HepG2 (cell line): ENCODE measurements at regions not wholly inside any gene's neighbourhood (a gene's known extent, or its start where the extent isn't known, plus 50 kb on each side); places are given as distances from the start of the nearest gene placed in this dataset.

Experiments
- ATAC-seq: fragments of 200-7000 bp; cut with Tn5 transposase; 3 replicates; pipeline ENCODE4 v1.9.1; 2020; ENCODE audit warnings: mild to moderate bottlenecking, moderate library complexity
- BruUV-seq: library from RNA; stranded (reverse); fragments of 400-500 nt; replicated peaks from 2 replicates; lab custom pipeline; 2021; lab: Mats Ljungman, UMichigan
- CTCF ChIA-PET: fragments of 300-600 bp; formaldehyde crosslinking; extraction: SDS; loops from one replicate; lab custom pipeline; 2021; ENCODE audit warnings: low total read pairs, inconsistent platforms, low intra/inter-chr PET ratio; lab: Yijun Ruan, JAX
- POLR2A ChIA-PET: fragments of 350-600 bp; sonication (Branson Sonifier 250); formaldehyde crosslinking; loops from one replicate; lab custom pipeline; 2020; ENCODE audit warnings: antibody characterized with exemption, inconsistent platforms; lab: Yijun Ruan, JAX
- DNase-seq: peaks from one replicate; pipeline ENCODE4 v3.0.0-alpha.2; 2015; ENCODE audit warnings: low spot score
- FAIRE-seq: peaks from 3 replicates; lab custom pipeline; 2011; peaks lifted over from hg19 to GRCh38; lab: Jason Lieb, UNC
- H2AFZ ChIP-seq: one replicate; pipeline ENCODE4 v1.6.1; 2011; ENCODE audit warnings: low read length, inconsistent platforms
- H3K27ac ChIP-seq: fragments of 300-600 bp; 3 replicates; pipeline ENCODE4 v1.8.0; 2011; ENCODE audit warnings: mixed run types, mild to moderate bottlenecking, mixed read lengths, low read length, inconsistent platforms; ENCODE audit not compliant: insufficient read depth; ENCODE audit errors: extremely low read length
- H3K27me3 ChIP-seq, 2 experiments: fragments of 200-600 bp in 1 of 2; 2 replicates in 1 of 2; 3 replicates in 1 of 2; pipeline versions ENCODE4 v1.6.0 to v1.8.0; 2011; ENCODE audit warnings: low read length in 2 of 2, mild to moderate bottlenecking in 2 of 2, moderate library complexity in 2 of 2, inconsistent platforms in 1 of 2; ENCODE audit not compliant: insufficient read depth in 2 of 2, control insufficient read depth in 1 of 2
- H3K36me3 ChIP-seq, 2 experiments: fragments of 200-600 bp in 1 of 2; replicated peaks in 1 of 2; 2 replicates in 1 of 2; 3 replicates in 1 of 2; pipeline versions ENCODE4 v1.5.1 to v1.8.0; 2011; ENCODE audit warnings: low read length in 2 of 2, inconsistent platforms in 1 of 2; ENCODE audit not compliant: insufficient read depth in 2 of 2, control insufficient read depth in 1 of 2
- H3K4me1 ChIP-seq: 2 replicates; pipeline ENCODE4 v1.5.1; 2012; ENCODE audit warnings: low read length, inconsistent platforms; ENCODE audit not compliant: insufficient read depth
- H3K4me2 ChIP-seq: 2 replicates; pipeline ENCODE4 v1.6.0; 2011; ENCODE audit warnings: low read depth, low read length, inconsistent platforms
- H3K4me3 ChIP-seq, 3 experiments: fragments of 200-600 bp in 1 of 3; sonication (generic), shearing (Covaris generic) in 1 of 3; replicated peaks in 1 of 3; 2 replicates each; pipeline ENCODE4 v1.5.1; 2011 to 2016; ENCODE audit warnings: low read length in 3 of 3, inconsistent platforms in 2 of 3, low read depth in 2 of 3, mild to moderate bottlenecking in 2 of 3, control low read depth in 1 of 3, mixed read lengths in 1 of 3; ENCODE audit not compliant: insufficient read depth in 1 of 3
- H3K79me2 ChIP-seq: one replicate; pipeline ENCODE4 v1.6.1; 2011; ENCODE audit warnings: low read length, inconsistent platforms; ENCODE audit not compliant: insufficient read depth
- H3K9ac ChIP-seq: 2 replicates; pipeline ENCODE4 v1.6.0; 2011; ENCODE audit warnings: mild to moderate bottlenecking, low read depth, low read length, inconsistent platforms; ENCODE audit not compliant: insufficient read depth
- H3K9me3 ChIP-seq: 2 replicates; pipeline ENCODE4 v1.5.1; 2012; ENCODE audit warnings: mild to moderate bottlenecking, low read length
- H4K20me1 ChIP-seq: 2 replicates; pipeline ENCODE4 v1.6.0; 2011; ENCODE audit warnings: inconsistent platforms, mild to moderate bottlenecking, low read length, moderate library complexity; ENCODE audit not compliant: insufficient read depth
- ERF ChIP-seq: IDR thresholded peaks from 2 replicates; pipeline ENCODE4 v1.6.1; 2018; ENCODE audit warnings: missing biosample characterization, missing genetic modification reagents
- GFI1 ChIP-seq: sonication (generic); formaldehyde crosslinking; IDR thresholded peaks from 2 replicates; pipeline ENCODE4 v1.5.0; 2020; ENCODE audit warnings: missing genetic modification reagents, mild to moderate bottlenecking, borderline replicate concordance
- NFIC ChIP-seq: IDR thresholded peaks from 2 replicates; pipeline ENCODE4 v1.6.1; 2012; ENCODE audit warnings: mild to moderate bottlenecking, low read length, inconsistent platforms
- PRMT3 ChIP-seq: sonication (generic); formaldehyde crosslinking; IDR thresholded peaks from 2 replicates; pipeline ENCODE4 v1.8.1; 2022; ENCODE audit warnings: low read depth, mild to moderate bottlenecking, moderate library complexity, missing genetic modification reagents, borderline replicate concordance
- SP5 ChIP-seq: IDR thresholded peaks from 2 replicates; pipeline ENCODE4 v1.6.1; 2016; ENCODE audit warnings: low read depth, borderline replicate concordance
- ZBTB8A ChIP-seq: sonication (generic); formaldehyde crosslinking; IDR thresholded peaks from 2 replicates; pipeline ENCODE4 v1.4.0; 2020; ENCODE audit warnings: mild to moderate bottlenecking, low read depth, missing genetic modification reagents, borderline replicate concordance
- ZFYVE20 ChIP-seq: sonication (generic); formaldehyde crosslinking; IDR thresholded peaks from 2 replicates; pipeline ENCODE4 v1.8.0; 2023; ENCODE audit warnings: low read depth, mild to moderate bottlenecking, moderate library complexity, missing genetic modification reagents, borderline replicate concordance
- ZNF709 ChIP-seq: sonication (generic); formaldehyde crosslinking; IDR thresholded peaks from 2 replicates; pipeline ENCODE4 v1.5.0; 2020; ENCODE audit warnings: mild to moderate bottlenecking, missing genetic modification reagents
- WGBS: methylation state at CpG from one replicate; pipeline ENCODE4 v1.1.6; 2017; ENCODE audit warnings: low lambda C conversion rate; 5-methylcytosine and 5-hydroxymethylcytosine counted together
- in situ Hi-C: cut with HindIII; loops from 2 replicates; pipeline ENCODE4 v1.10.0; 2017; ENCODE audit warnings: low pct_unique_long_range_greater_than_20kb; ENCODE audit not compliant: extremely low pct_ligation_motif_present
- intact Hi-C: fragments of 100-400 bp; cut with micrococcal nuclease; formaldehyde crosslinking; loops from one replicate; pipeline ENCODE4 v1.10.0; 2022; ENCODE audit not compliant: unreplicated experiment
- TF ChIP-seq, protein P1 (sequence below): sonication (generic); formaldehyde crosslinking; conservative IDR thresholded peaks from 2 replicates; pipeline ENCODE4 v1.8.1; 2023; ENCODE audit warnings: missing genetic modification reagents
- TF ChIP-seq, protein P2 (sequence below): sonication (generic); formaldehyde crosslinking; IDR thresholded peaks from 2 replicates; pipeline ENCODE4 v1.5.1; 2020; ENCODE audit warnings: missing genetic modification reagents, mild to moderate bottlenecking, borderline replicate concordance

DNA sequence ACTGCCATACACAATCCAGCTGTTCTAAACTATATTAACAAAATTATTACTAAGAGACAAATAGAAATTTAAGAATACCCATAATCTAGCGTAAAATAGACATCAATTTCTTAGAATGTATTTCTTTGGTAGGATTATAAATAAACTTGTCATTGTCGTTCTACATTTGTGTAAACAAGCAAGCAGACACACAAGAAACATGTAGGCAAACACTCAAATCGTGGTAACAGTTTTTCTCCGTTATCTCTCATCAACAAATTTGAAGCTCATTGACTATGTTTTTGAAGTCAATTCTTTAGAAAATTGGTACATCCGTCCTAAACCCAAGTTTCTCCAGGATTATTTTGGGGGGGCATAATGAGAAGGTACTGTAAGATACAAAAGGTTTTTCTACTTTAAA, 832.2 kb downstream of the DTWD2 start (continued):
- no peak for TF ChIP-seq GFI1 (CRISPR knock-in tag)
- TF ChIP-seq, all 625 proteins: peak for 0

DNA sequence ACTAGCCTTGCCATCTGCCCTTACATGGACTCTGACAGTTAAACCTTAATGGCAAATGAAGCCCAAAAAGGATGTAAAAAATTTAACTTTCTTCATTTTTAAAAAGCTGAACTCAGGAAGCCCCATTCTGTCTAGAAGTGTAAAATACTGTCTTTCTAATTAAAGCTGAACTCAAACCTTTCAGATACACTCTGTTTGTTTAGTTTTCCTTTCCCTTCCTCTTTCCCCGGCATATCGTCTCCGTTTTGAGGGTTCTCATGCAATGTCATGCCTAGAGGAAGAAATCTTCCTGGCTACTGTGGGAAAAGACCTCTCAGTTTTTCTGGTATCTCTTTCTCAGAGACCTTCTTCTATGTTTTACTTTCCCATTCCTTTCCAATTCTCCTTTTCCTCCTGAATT, 841.5 kb downstream of the DTWD2 start:
- ATAC-seq (no peak), FAIRE-seq (no peak), DNase-seq (no peak)
- H4K20me1 ChIP-seq, result no peaks in the 10 kb centered on the region
- H3K4me3 ChIP-seq, result no peak overlapping the region
- no peaks in the 10 kb centered on the region for H3K27me3 ChIP-seq
- H3K36me3 ChIP-seq, result no peaks in the 10 kb centered on the region
- ChIA-PET POLR2A (no interaction called here), CTCF (no interaction called here)
- no peak for TF ChIP-seq SP5 (CRISPR knock-in tag)
- no peak for TF ChIP-seq NFIC
- TF ChIP-seq, protein P1, sequence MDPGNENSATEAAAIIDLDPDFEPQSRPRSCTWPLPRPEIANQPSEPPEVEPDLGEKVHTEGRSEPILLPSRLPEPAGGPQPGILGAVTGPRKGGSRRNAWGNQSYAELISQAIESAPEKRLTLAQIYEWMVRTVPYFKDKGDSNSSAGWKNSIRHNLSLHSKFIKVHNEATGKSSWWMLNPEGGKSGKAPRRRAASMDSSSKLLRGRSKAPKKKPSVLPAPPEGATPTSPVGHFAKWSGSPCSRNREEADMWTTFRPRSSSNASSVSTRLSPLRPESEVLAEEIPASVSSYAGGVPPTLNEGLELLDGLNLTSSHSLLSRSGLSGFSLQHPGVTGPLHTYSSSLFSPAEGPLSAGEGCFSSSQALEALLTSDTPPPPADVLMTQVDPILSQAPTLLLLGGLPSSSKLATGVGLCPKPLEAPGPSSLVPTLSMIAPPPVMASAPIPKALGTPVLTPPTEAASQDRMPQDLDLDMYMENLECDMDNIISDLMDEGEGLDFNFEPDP (CRISPR knock-in tag), result no peak
- no peak for TF ChIP-seq ZNF709
- no peak for TF ChIP-seq ERF (CRISPR knock-in tag)
- TF ChIP-seq, protein P2, sequence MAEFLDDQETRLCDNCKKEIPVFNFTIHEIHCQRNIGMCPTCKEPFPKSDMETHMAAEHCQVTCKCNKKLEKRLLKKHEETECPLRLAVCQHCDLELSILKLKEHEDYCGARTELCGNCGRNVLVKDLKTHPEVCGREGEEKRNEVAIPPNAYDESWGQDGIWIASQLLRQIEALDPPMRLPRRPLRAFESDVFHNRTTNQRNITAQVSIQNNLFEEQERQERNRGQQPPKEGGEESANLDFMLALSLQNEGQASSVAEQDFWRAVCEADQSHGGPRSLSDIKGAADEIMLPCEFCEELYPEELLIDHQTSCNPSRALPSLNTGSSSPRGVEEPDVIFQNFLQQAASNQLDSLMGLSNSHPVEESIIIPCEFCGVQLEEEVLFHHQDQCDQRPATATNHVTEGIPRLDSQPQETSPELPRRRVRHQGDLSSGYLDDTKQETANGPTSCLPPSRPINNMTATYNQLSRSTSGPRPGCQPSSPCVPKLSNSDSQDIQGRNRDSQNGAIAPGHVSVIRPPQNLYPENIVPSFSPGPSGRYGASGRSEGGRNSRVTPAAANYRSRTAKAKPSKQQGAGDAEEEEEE, result no peak
- TF ChIP-seq PRMT3 (CRISPR knock-in tag), result no peak
- TF ChIP-seq ZFYVE20 (CRISPR knock-in tag), result no peak
- TF ChIP-seq ZBTB8A (CRISPR knock-in tag), result no peak
- H3K4me1 ChIP-seq, result no peaks in the 10 kb centered on the region
- in situ Hi-C loops, result no loop called here
- no peaks in the 10 kb centered on the region for H3K79me2 ChIP-seq
- H3K9ac ChIP-seq, result no peak overlapping the region
- no TSS peak for BruUV-seq
- H3K4me2 ChIP-seq, result no peak overlapping the region
- intact Hi-C loops, result no loop called here
- no peak overlapping the region for H3K27ac ChIP-seq
- no peaks in the 10 kb centered on the region for H3K9me3 ChIP-seq
- no peak overlapping the region for H2AFZ ChIP-seq
- 0% methylated on average over 3 of the region's 3 CpGs for WGBS
